IgD-negative memory B cell (primary cell): ENCODE measurements at regions not wholly inside any gene's neighbourhood (a gene's known extent, or its start where the extent isn't known, plus 50 kb on each side); places are given as distances from the start of the nearest gene placed in this dataset.

Experiments used
- H3K27ac Mint-ChIP-seq, 3 donors: one replicate each; pipeline ENCODE4 v1.8.0; 2020 to 2022; ENCODE audit warnings: mild to moderate bottlenecking in 3 of 3, mixed read lengths in 3 of 3, moderate library complexity in 1 of 3
- H3K27me3 Mint-ChIP-seq: one replicate; pipeline ENCODE4 v1.8.0; 2021; ENCODE audit warnings: mixed read lengths
- H3K36me3 Mint-ChIP-seq: one replicate; pipeline ENCODE4 v1.8.0; 2020; ENCODE audit warnings: mild to moderate bottlenecking, mixed read lengths
- H3K4me1 Mint-ChIP-seq, 3 donors: one replicate each; pipeline ENCODE4 v1.8.0; 2020 to 2022; ENCODE audit warnings: mixed read lengths in 3 of 3, mild to moderate bottlenecking in 1 of 3
- H3K4me3 Mint-ChIP-seq, 4 donors: one replicate each; pipeline ENCODE4 v1.8.0; 2020 to 2022; ENCODE audit warnings: mild to moderate bottlenecking in 4 of 4, mixed read lengths in 4 of 4, moderate library complexity in 3 of 4
- H3K9me3 Mint-ChIP-seq, 3 donors: one replicate each; pipeline ENCODE4 v1.8.0; 2020 to 2021; ENCODE audit warnings: mixed read lengths in 3 of 3, mild to moderate bottlenecking in 1 of 3

DNA sequence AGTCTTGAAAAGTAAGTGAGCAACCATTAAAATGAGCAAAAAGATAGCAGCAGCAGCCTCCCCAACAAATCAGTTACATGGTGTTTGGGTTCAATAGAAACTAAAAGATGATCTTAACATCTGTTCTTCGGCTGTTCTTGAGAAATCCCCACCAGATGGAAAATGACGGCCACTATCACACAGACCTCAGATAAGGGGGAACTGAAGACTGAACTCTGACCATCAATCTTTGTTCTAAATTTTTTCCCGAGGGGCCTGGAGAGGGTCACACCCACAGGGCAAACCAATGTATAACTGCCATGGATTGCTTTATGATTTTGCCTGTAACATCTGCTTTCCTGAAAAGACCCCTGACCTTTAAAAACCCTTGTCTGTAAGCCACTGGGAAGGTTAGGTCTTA lies 624.8 kb upstream of the KIRREL3 start:
- no peaks in the 10 kb centered on the region for H3K9me3 Mint-ChIP-seq
- no peak overlapping the region for H3K27ac Mint-ChIP-seq
- no peaks in the 10 kb centered on the region for H3K27me3 Mint-ChIP-seq
- H3K4me1 Mint-ChIP-seq, result no peaks in the 10 kb centered on the region
- no peaks in the 10 kb centered on the region for H3K36me3 Mint-ChIP-seq
- no peak overlapping the region for H3K4me3 Mint-ChIP-seq

GRCh38 chr11:127624306-127624856 lies 623.8 kb upstream of the KIRREL3 start:
- Mint-ChIP-seq H3K36me3 (no peaks in the 10 kb centered on the region), H3K4me1 (no peaks in the 10 kb centered on the region), H3K4me3 (no peak overlapping the region), H3K27me3 (no peaks in the 10 kb centered on the region), H3K27ac (no peak overlapping the region), H3K9me3 (no peaks in the 10 kb centered on the region)

GRCh38 chr11:127622686-127623085 lies 622.1 kb upstream of the KIRREL3 start:
- Mint-ChIP-seq H3K27ac (no peak overlapping the region), H3K36me3 (no peaks in the 10 kb centered on the region), H3K4me3 (no peak overlapping the region), H3K9me3 (no peaks in the 10 kb centered on the region), H3K27me3 (no peaks in the 10 kb centered on the region), H3K4me1 (no peaks in the 10 kb centered on the region)

GRCh38 chr11:127620671-127621070 lies 620.1 kb upstream of the KIRREL3 start:
- H3K27ac Mint-ChIP-seq, result no peak overlapping the region
- H3K4me3 Mint-ChIP-seq, result no peak overlapping the region
- no peaks in the 10 kb centered on the region for H3K27me3 Mint-ChIP-seq
- no peaks in the 10 kb centered on the region for H3K36me3 Mint-ChIP-seq
- no peaks in the 10 kb centered on the region for H3K9me3 Mint-ChIP-seq
- no peaks in the 10 kb centered on the region for H3K4me1 Mint-ChIP-seq

- no peaks in the 10 kb centered on the region for H3K4me1 Mint-ChIP-seq
Measured at GRCh38 chr11:127619946-127620345, 619.4 kb upstream of the KIRREL3 start.

GRCh38 chr11:127618721-127619120 lies 618.2 kb upstream of the KIRREL3 start:
- Mint-ChIP-seq H3K27ac (no peak overlapping the region), H3K9me3 (peaks cover 0 to 4% (median 0%) of the 10 kb centered on the region in 3 donors), H3K27me3 (no peaks in the 10 kb centered on the region), H3K4me1 (no peaks in the 10 kb centered on the region), H3K36me3 (no peaks in the 10 kb centered on the region), H3K4me3 (no peak overlapping the region)

More at GRCh38 chr11:127619946-127620345, 619.4 kb upstream of the KIRREL3 start:
- Mint-ChIP-seq H3K27ac (no peak overlapping the region), H3K36me3 (no peaks in the 10 kb centered on the region), H3K9me3 (peaks cover 0 to under 1% (median 0%) of the 10 kb centered on the region in 3 donors), H3K27me3 (no peaks in the 10 kb centered on the region), H3K4me3 (no peak overlapping the region)

DNA sequence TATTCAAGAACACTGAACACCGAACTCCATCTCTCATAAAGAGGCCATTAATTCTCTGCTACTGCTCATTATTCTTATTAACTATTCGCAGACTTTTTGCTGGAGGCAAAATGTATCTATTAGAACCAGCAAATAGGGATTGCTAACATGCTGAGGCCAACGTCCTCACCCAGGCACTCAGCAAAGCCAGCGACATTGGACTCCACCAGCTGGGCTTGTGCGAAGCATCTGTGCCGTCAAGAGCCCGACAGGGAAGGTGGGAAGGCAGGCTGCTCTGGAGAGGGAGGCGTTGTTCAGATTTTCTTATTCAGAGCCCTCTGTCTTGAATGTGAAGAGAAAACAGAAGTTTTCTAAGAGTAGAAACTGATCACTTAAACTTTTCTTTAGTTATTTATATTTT lies 615.6 kb upstream of the KIRREL3 start:
- H3K36me3 Mint-ChIP-seq, result no peaks in the 10 kb centered on the region
- no peaks in the 10 kb centered on the region for H3K4me1 Mint-ChIP-seq
- peaks cover 0 to 7% (median 0%) of the 10 kb centered on the region in 3 donors for H3K9me3 Mint-ChIP-seq
- no peak overlapping the region for H3K27ac Mint-ChIP-seq
- H3K4me3 Mint-ChIP-seq, result no peak overlapping the region
- H3K27me3 Mint-ChIP-seq, result no peaks in the 10 kb centered on the region

- Mint-ChIP-seq H3K27ac (no peak overlapping the region), H3K4me1 (no peaks in the 10 kb centered on the region), H3K36me3 (no peaks in the 10 kb centered on the region), H3K4me3 (no peak overlapping the region), H3K27me3 (no peaks in the 10 kb centered on the region), H3K9me3 (peaks cover 0 to 7% (median 0%) of the 10 kb centered on the region in 3 donors)
Measured at GRCh38 chr11:127612607-127613006, 612.0 kb upstream of the KIRREL3 start.

DNA sequence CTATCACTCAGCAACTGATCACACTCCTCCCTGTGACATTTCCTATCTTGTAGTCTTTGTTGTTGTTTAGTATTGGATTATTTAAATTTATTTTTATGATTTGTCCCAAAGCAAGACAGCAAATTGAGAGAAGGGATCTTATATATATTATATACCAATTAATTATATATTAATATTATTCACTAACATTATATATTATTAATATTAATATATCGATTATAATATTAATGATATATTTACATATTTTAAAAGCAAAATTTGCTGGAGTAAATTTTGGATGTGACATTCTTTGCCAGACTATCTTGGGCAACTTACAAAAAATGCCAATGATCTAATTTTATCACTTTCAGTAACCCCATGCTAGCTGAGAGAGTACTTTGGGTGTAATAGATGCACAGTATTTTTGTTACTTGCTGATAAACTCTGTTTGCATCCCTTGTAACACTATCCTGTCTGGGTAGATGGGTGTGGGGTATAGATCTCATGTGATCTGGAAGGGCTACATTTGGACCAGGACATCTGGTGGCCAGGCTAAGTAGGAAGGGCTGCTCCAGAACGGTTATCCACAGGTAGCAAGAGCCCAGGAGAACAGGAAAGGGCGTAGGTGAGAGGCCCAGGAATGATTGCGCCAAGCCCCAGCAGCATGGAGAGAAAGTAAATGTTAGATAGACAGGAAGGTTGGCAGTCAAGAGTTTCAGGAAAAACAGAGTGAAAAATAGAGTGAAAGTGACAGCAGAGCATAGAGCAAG lies 608.6 kb upstream of the KIRREL3 start:
- no peaks in the 10 kb centered on the region for H3K4me1 Mint-ChIP-seq

GRCh38 chr11:127607487-127608085 lies 607.0 kb upstream of the KIRREL3 start:
- Mint-ChIP-seq H3K27ac (no peak overlapping the region), H3K4me1 (no peaks in the 10 kb centered on the region), H3K36me3 (no peaks in the 10 kb centered on the region), H3K4me3 (no peak overlapping the region), H3K9me3 (no peaks in the 10 kb centered on the region), H3K27me3 (no peaks in the 10 kb centered on the region)

More for the DNA sequence above, 608.6 kb upstream of the KIRREL3 start:
- no peak overlapping the region for H3K27ac Mint-ChIP-seq
- H3K27me3 Mint-ChIP-seq, result no peaks in the 10 kb centered on the region
- H3K36me3 Mint-ChIP-seq, result no peaks in the 10 kb centered on the region
- peaks cover 0 to 3% (median 0%) of the 10 kb centered on the region in 3 donors for H3K9me3 Mint-ChIP-seq
- H3K4me3 Mint-ChIP-seq, result no peak overlapping the region

- Mint-ChIP-seq H3K4me3 (no peak overlapping the region), H3K9me3 (no peaks in the 10 kb centered on the region), H3K36me3 (no peaks in the 10 kb centered on the region), H3K27me3 (no peaks in the 10 kb centered on the region), H3K27ac (no peak overlapping the region), H3K4me1 (no peaks in the 10 kb centered on the region)
Measured at GRCh38 chr11:127601578-127601977, 601.0 kb upstream of the KIRREL3 start.

DNA sequence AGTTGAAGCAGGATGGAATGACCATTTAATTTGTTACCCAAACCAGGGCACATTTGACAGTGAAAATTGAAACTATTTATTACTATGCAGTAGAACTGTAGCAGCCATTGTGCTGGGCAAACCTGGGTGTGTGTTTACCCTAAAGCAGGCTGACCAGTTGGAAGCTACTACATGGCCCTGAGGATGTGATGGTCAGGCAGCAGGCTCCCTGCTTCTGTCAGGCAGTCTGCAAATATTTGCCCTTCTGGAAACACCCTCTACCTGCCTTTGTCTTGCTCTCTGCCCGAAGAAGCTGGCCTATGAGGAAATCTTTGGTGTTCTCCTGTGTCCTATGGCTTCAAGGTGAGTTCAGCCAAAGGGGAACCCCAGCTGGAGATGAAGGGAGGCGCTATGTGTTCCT lies 600.1 kb upstream of the KIRREL3 start:
- no peaks in the 10 kb centered on the region for H3K27me3 Mint-ChIP-seq
- no peaks in the 10 kb centered on the region for H3K9me3 Mint-ChIP-seq
- no peak overlapping the region for H3K27ac Mint-ChIP-seq
- H3K36me3 Mint-ChIP-seq, result no peaks in the 10 kb centered on the region
- no peaks in the 10 kb centered on the region for H3K4me1 Mint-ChIP-seq
- H3K4me3 Mint-ChIP-seq, result no peak overlapping the region

DNA sequence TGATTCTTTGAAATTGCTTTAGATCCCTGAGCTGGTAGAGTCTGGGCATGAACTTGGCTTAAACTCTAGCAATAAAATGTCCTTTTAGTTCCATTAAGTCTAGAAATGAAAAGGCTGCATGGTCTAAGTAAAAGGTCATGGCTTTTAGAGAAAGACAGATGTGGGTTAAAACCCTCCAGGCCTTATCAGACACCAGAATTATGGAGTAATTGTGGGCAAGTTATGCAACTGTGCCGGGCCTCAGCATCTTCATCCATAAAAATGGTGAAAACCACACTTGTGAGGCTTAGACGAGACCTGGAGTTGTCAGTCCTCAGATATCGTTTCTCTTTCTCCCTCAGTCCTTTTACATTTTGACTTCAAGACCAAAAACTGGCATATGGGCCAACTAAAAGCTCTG lies 597.9 kb upstream of the KIRREL3 start:
- H3K27me3 Mint-ChIP-seq, result no peaks in the 10 kb centered on the region
- H3K27ac Mint-ChIP-seq, result no peak overlapping the region
- H3K9me3 Mint-ChIP-seq, result peaks cover 0 to 1% (median 0%) of the 10 kb centered on the region in 3 donors
- no peak overlapping the region for H3K4me3 Mint-ChIP-seq
- H3K36me3 Mint-ChIP-seq, result no peaks in the 10 kb centered on the region
- no peaks in the 10 kb centered on the region for H3K4me1 Mint-ChIP-seq

DNA sequence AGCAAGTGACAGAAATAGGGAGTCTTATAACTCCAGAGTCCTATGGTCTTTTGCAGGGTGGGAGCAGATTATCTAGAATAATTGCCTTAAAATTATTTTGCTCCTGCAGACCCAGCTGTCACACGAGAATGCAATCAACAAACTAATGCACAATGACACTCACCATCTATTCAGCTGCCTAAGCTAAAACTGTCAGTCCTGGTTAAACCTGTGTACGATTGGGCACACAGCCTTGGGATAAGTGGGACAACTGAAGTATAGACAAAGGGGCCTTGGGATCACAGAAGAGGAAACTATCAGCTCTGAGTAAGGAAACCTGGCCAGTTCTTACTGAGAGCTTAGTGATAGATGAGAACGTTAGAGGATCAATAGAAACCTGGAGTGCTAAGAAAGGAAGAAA lies 595.9 kb upstream of the KIRREL3 start:
- H3K4me3 Mint-ChIP-seq, result no peak overlapping the region
- H3K27ac Mint-ChIP-seq, result no peak overlapping the region
- peaks cover 1% of the 10 kb centered on the region for H3K36me3 Mint-ChIP-seq
- no peaks in the 10 kb centered on the region for H3K27me3 Mint-ChIP-seq
- peaks cover 0 to 1% (median 0%) of the 10 kb centered on the region in 3 donors for H3K9me3 Mint-ChIP-seq
- H3K4me1 Mint-ChIP-seq, result no peaks in the 10 kb centered on the region

- H3K9me3 Mint-ChIP-seq, result peaks cover 0 to 1% (median 0%) of the 10 kb centered on the region in 3 donors
- H3K4me3 Mint-ChIP-seq, result no peak overlapping the region
Measured at GRCh38 chr11:127592371-127592770, 591.8 kb upstream of the KIRREL3 start.

DNA sequence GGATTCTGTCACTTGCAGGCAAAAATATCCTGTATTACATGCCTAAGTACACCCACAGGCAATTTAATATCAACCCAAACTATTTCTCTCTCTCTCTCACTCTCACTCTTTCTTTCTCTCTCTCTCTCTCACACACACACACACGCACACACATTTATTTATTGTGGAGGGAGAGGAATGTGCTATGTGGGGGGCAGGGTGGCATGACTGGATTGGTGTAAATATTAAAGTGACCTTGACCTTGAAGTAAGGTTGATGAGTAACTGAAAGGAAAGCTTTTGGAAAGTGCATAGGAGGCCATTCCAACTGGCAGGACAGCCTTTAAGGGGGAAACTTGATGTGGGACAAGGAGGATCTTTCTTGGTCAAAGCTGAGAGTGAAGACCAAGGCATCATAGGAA lies 589.7 kb upstream of the KIRREL3 start:
- H3K9me3 Mint-ChIP-seq, result peaks cover 0 to 1% (median 0%) of the 10 kb centered on the region in 3 donors
- no peaks in the 10 kb centered on the region for H3K27me3 Mint-ChIP-seq
- peaks cover 1% of the 10 kb centered on the region for H3K36me3 Mint-ChIP-seq
- no peaks in the 10 kb centered on the region for H3K4me1 Mint-ChIP-seq
- no peak overlapping the region for H3K4me3 Mint-ChIP-seq
- H3K27ac Mint-ChIP-seq, result no peak overlapping the region

More at GRCh38 chr11:127592371-127592770, 591.8 kb upstream of the KIRREL3 start:
- Mint-ChIP-seq H3K27me3 (no peaks in the 10 kb centered on the region), H3K27ac (no peak overlapping the region), H3K4me1 (no peaks in the 10 kb centered on the region), H3K36me3 (peaks cover 1% of the 10 kb centered on the region)
